H1 (cell line): ENCODE measurements at regions not wholly inside any gene's neighbourhood (a gene's known extent, or its start where the extent isn't known, plus 50 kb on each side); places are given as distances from the start of the nearest gene placed in this dataset.

Experiments
- CTCF ChIA-PET: fragments of 300-600 bp; sonication (Branson Sonifier 250); formaldehyde crosslinking; loops from one replicate; lab custom pipeline; 2021; ENCODE audit not compliant: partially characterized antibody; lab: Charles Lee
- POLR2A ChIA-PET: fragments of 300-600 bp; sonication (Branson Sonifier 250); formaldehyde crosslinking; loops from one replicate; lab custom pipeline; 2021; ENCODE audit warnings: inconsistent platforms; ENCODE audit not compliant: partially characterized antibody; lab: Charles Lee
- DNase-seq, 2 experiments: peaks; one replicate each; pipeline versions ENCODE4 v3.0.0 to v3.0.0-alpha.2; 2010 to 2022; ENCODE audit warnings: low spot score in 2 of 2, low read depth in 1 of 2, mixed read lengths in 1 of 2
- FAIRE-seq: peaks from 2 replicates; lab custom pipeline; 2011; peaks lifted over from hg19 to GRCh38; lab: Jason Lieb, UNC
- H2AFZ ChIP-seq: 2 replicates; pipeline ENCODE4 v1.8.1; 2012; ENCODE audit warnings: low read length, inconsistent platforms
- H2AK5ac ChIP-seq: 2 replicates; pipeline ENCODE4 v1.6.1; 2013; ENCODE audit warnings: low read depth, low read length
- H2BK120ac ChIP-seq: replicated peaks from 2 replicates; pipeline ENCODE3; 2013; ENCODE audit warnings: low read depth, low read length, inconsistent platforms
- H2BK12ac ChIP-seq: 2 replicates; pipeline ENCODE4 v1.6.1; 2013; ENCODE audit warnings: low read depth, low read length
- H2BK15ac ChIP-seq: 2 replicates; pipeline ENCODE4 v1.6.1; 2013; ENCODE audit warnings: low read length
- H2BK20ac ChIP-seq: 2 replicates; pipeline ENCODE4 v1.6.1; 2013; ENCODE audit warnings: low read length
- H2BK5ac ChIP-seq: 2 replicates; pipeline ENCODE4 v1.6.1; 2013; ENCODE audit warnings: low read depth, low read length
- H3K14ac ChIP-seq: 2 replicates; pipeline ENCODE4 v1.6.1; 2013; ENCODE audit warnings: inconsistent platforms; ENCODE audit not compliant: insufficient read length
- H3K18ac ChIP-seq: 2 replicates; pipeline ENCODE4 v1.6.1; 2013; ENCODE audit warnings: low read length; ENCODE audit errors: extremely low read depth
- H3K23ac ChIP-seq: 2 replicates; pipeline ENCODE4 v1.6.1; 2013; ENCODE audit warnings: inconsistent platforms; ENCODE audit not compliant: insufficient read length
- H3K23me2 ChIP-seq: 2 replicates; pipeline ENCODE4 v1.6.1; 2013; ENCODE audit warnings: low read depth, low read length
- H3K27ac ChIP-seq: 2 replicates; pipeline ENCODE4 v1.6.1; 2011; ENCODE audit warnings: low read depth, low read length, inconsistent platforms
- H3K27me3 ChIP-seq, 4 experiments: replicated peaks in 1 of 4; 1 replicate in 1 of 4; 2 replicates in 3 of 4; pipeline versions ENCODE4 v1.6.1 to v1.8.1; 2011 to 2013; ENCODE audit warnings: low read length in 3 of 4, mild to moderate bottlenecking in 3 of 4, inconsistent platforms in 2 of 4, mixed read lengths in 2 of 4, moderate library complexity in 1 of 4; ENCODE audit not compliant: control insufficient read depth in 3 of 4, insufficient read depth in 3 of 4; ENCODE audit errors: extremely low read depth in 1 of 4
- H3K36me3 ChIP-seq, 4 experiments: 2 replicates each; pipeline versions ENCODE4 v1.6.1 to v1.8.1; 2011 to 2013; ENCODE audit warnings: mild to moderate bottlenecking in 4 of 4, low read length in 3 of 4, moderate library complexity in 2 of 4, control low read depth in 1 of 4, inconsistent platforms in 1 of 4; ENCODE audit not compliant: insufficient read depth in 4 of 4, control insufficient read depth in 2 of 4
- H3K4ac ChIP-seq: replicated peaks from 2 replicates; pipeline ENCODE3; 2013; ENCODE audit warnings: low read length, low read depth, mixed read lengths, inconsistent platforms; ENCODE audit not compliant: insufficient read length
- H3K4me1 ChIP-seq, 4 experiments: replicated peaks in 1 of 4; 1 replicate in 1 of 4; 2 replicates in 3 of 4; pipeline versions ENCODE4 v1.6.1 to v1.8.1; 2011 to 2013; ENCODE audit warnings: low read length in 3 of 4, inconsistent platforms in 2 of 4, mixed read lengths in 1 of 4; ENCODE audit not compliant: insufficient read depth in 4 of 4, control insufficient read depth in 3 of 4
- H3K4me2 ChIP-seq, 2 experiments: 2 replicates each; pipeline versions ENCODE4 v1.6.1 to v1.8.1; 2011 to 2013; ENCODE audit warnings: low read depth in 2 of 2, low read length in 2 of 2, control low read depth in 1 of 2, inconsistent platforms in 1 of 2, mild to moderate bottlenecking in 1 of 2; ENCODE audit not compliant: insufficient read depth in 1 of 2
- H3K4me3 ChIP-seq, 4 experiments: fragments of 200-600, 300-600 bp in 1 of 4; sonication (generic), shearing (Covaris generic), sonication (Bioruptor Twin) in 1 of 4; 2 replicates each; pipeline versions ENCODE4 v1.5.1 to v1.8.1; 2011 to 2016; ENCODE audit warnings: low read length in 4 of 4, low read depth in 3 of 4, control low read depth in 2 of 4, inconsistent platforms in 2 of 4, mild to moderate bottlenecking in 2 of 4, mixed read lengths in 1 of 4, moderate library complexity in 1 of 4; ENCODE audit not compliant: insufficient read depth in 2 of 4; ENCODE audit errors: extremely low read depth in 1 of 4
- H3K56ac ChIP-seq: replicated peaks from 2 replicates; pipeline ENCODE3; 2013; ENCODE audit warnings: low read depth, mild to moderate bottlenecking, mixed read lengths, low read length, inconsistent platforms; ENCODE audit not compliant: insufficient read length
- H3K79me1 ChIP-seq: 2 replicates; pipeline ENCODE4 v1.6.1; 2013; ENCODE audit warnings: low read depth, low read length, control low read depth
- H3K79me2 ChIP-seq, 2 experiments: 2 replicates each; pipeline versions ENCODE4 v1.6.1 to v1.8.1; 2012 to 2013; ENCODE audit warnings: low read length in 2 of 2, mild to moderate bottlenecking in 2 of 2, inconsistent platforms in 1 of 2; ENCODE audit not compliant: insufficient read depth in 2 of 2, control insufficient read depth in 1 of 2
- H3K9ac ChIP-seq, 4 experiments: replicated peaks in 1 of 4; 1 replicate in 1 of 4; 2 replicates in 3 of 4; pipeline versions ENCODE4 v1.6.1 to v1.8.1; 2011 to 2013; ENCODE audit warnings: low read depth in 3 of 4, low read length in 3 of 4, control low read depth in 2 of 4, mild to moderate bottlenecking in 2 of 4, moderate library complexity in 2 of 4, inconsistent platforms in 1 of 4; ENCODE audit errors: extremely low read depth in 1 of 4
- H3K9me3 ChIP-seq, 2 experiments: 2 replicates each; pipeline versions ENCODE4 v1.6.1 to v1.8.1; 2012 to 2013; ENCODE audit warnings: mild to moderate bottlenecking in 2 of 2, moderate library complexity in 2 of 2, control low read depth in 1 of 2, inconsistent platforms in 1 of 2, low read depth in 1 of 2, low read length in 1 of 2, mixed read lengths in 1 of 2; ENCODE audit not compliant: insufficient read depth in 2 of 2
- H4K20me1 ChIP-seq, 2 experiments: replicated peaks in 1 of 2; 2 replicates each; pipeline versions ENCODE3 to v1.8.1; 2011 to 2013; ENCODE audit warnings: inconsistent platforms in 2 of 2, low read length in 2 of 2, mild to moderate bottlenecking in 1 of 2; ENCODE audit not compliant: insufficient read depth in 2 of 2, control insufficient read depth in 1 of 2
- H4K5ac ChIP-seq: 2 replicates; pipeline ENCODE4 v1.6.1; 2013; ENCODE audit warnings: low read length, low read depth, mixed read lengths, inconsistent platforms; ENCODE audit not compliant: insufficient read length
- H4K8ac ChIP-seq: 2 replicates; pipeline ENCODE4 v1.8.0; 2013; ENCODE audit warnings: mild to moderate bottlenecking, moderate library complexity, low read length, inconsistent platforms; ENCODE audit not compliant: insufficient read depth; ENCODE audit errors: extremely low read depth
- H4K91ac ChIP-seq: replicated peaks from 2 replicates; pipeline ENCODE3; 2013; ENCODE audit warnings: low read length, mixed read lengths, inconsistent platforms; ENCODE audit not compliant: insufficient read length
- CEBPB ChIP-seq: IDR thresholded peaks from 2 replicates; pipeline ENCODE4 v1.6.1; 2012; ENCODE audit warnings: low read depth, low read length
- EGR1 ChIP-seq: IDR thresholded peaks from 2 replicates; pipeline ENCODE4 v1.6.1; 2011; ENCODE audit warnings: low read depth, low read length, borderline replicate concordance
- GABPA ChIP-seq: IDR thresholded peaks from 2 replicates; pipeline ENCODE4 v1.6.1; 2011; ENCODE audit warnings: mild to moderate bottlenecking, low read length, moderate library complexity, borderline replicate concordance; ENCODE audit not compliant: insufficient read depth
- HDAC6 ChIP-seq: IDR thresholded peaks from one replicate; pipeline ENCODE4 v1.7.1; 2012; ENCODE audit warnings: low read depth, mild to moderate bottlenecking, inconsistent platforms, low read length, moderate library complexity
- KDM1A ChIP-seq: fragments of 200-600, 300-600 bp; sonication (generic); IDR thresholded peaks from 2 replicates; pipeline ENCODE4 v1.7.1; 2016; ENCODE audit warnings: mild to moderate bottlenecking, low read length, borderline replicate concordance
- PHF8 ChIP-seq: fragments of 200-600 bp; sonication (generic); conservative IDR thresholded peaks from 2 replicates; pipeline ENCODE4 v1.7.1; 2012; ENCODE audit warnings: low read depth, mild to moderate bottlenecking, inconsistent platforms, low read length, moderate library complexity
- POLR2A ChIP-seq, 2 experiments: IDR thresholded peaks; 1 replicate in 1 of 2; 2 replicates in 1 of 2; pipeline ENCODE4 v1.6.1; 2011; ENCODE audit warnings: low read depth in 2 of 2, low read length in 2 of 2, mild to moderate bottlenecking in 2 of 2; ENCODE audit errors: control extremely low read depth in 1 of 2
- RBBP5 ChIP-seq: IDR thresholded peaks from 2 replicates; pipeline ENCODE4 v1.7.1; 2012; ENCODE audit warnings: low read depth, mild to moderate bottlenecking, inconsistent platforms, low read length, moderate library complexity, borderline replicate concordance
- RNF2 ChIP-seq: fragments of 200-900, 300-1000 bp; sonication (generic); IDR thresholded peaks from 2 replicates; pipeline ENCODE4 v1.7.1; 2016; ENCODE audit warnings: borderline replicate concordance, low read depth, mild to moderate bottlenecking, antibody characterized with exemption, low read length; ENCODE audit not compliant: poor library complexity, severe bottlenecking; ENCODE audit errors: missing control alignments
- SAP30 ChIP-seq: fragments of 300-600 bp; sonication (generic); IDR thresholded peaks from 2 replicates; pipeline ENCODE4 v1.7.1; 2012; ENCODE audit warnings: low read length, moderate library complexity, mild to moderate bottlenecking, inconsistent platforms; ENCODE audit not compliant: insufficient read depth, insufficient replicate concordance
- SIX5 ChIP-seq: IDR thresholded peaks from 2 replicates; pipeline ENCODE4 v1.6.1; 2011; ENCODE audit warnings: mild to moderate bottlenecking, low read depth, low read length
- SRF ChIP-seq: IDR thresholded peaks from 2 replicates; pipeline ENCODE4 v1.6.1; 2011; ENCODE audit warnings: mild to moderate bottlenecking, low read depth, low read length, moderate library complexity
- USF2 ChIP-seq: IDR thresholded peaks from 2 replicates; pipeline ENCODE4 v1.6.1; 2011; ENCODE audit warnings: low read length, improper control_type of control experiment

DNA sequence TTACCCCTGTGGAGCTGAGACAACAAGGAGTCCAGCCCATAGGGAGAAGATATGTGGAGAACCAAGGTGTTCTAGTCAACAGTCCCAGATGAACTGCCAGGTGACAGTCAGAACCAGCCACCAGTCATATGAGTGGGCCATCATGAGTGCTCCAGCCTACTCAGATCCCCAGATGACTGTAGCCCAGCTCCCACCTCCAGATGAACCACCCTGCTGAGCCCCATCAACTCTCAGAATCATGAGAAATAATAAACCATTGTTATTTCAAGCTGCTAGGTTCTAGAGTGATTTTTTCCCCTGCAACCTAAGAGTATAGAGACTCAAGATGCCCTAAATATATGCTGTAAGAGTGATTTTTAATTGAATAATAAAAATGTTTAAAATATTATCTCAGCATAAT, 444.2 kb downstream of the GPATCH2 start:
- no peak overlapping the region for H2BK20ac ChIP-seq
- no peaks in the 10 kb centered on the region for H3K79me1 ChIP-seq
- no peaks in the 10 kb centered on the region for H3K27me3 ChIP-seq
- H4K5ac ChIP-seq: no peak overlapping the region
- no peak overlapping the region for H3K14ac ChIP-seq
- no peak overlapping the region for H4K91ac ChIP-seq
- no peak overlapping the region for H2BK15ac ChIP-seq
- no peaks in the 10 kb centered on the region for H4K20me1 ChIP-seq
- no peak overlapping the region for H3K4me3 ChIP-seq
- H3K36me3 ChIP-seq: no peaks in the 10 kb centered on the region
- H2AK5ac ChIP-seq: no peak overlapping the region
- TF ChIP-seq HDAC6 (no peak), RBBP5 (no peak), SIX5 (no peak), USF2 (no peak), EGR1 (no peak), POLR2A (IDR thresholded peaks at IDR 0.05; ENCODE audit: control extremely low read depth in 1 of 2, low read depth in 2 of 2, low read length in 2 of 2) (no peak), SAP30 (no peak), RNF2 (no peak), PHF8 (no peak), KDM1A (no peak), CEBPB (no peak), SRF (no peak), GABPA (no peak)
- ChIA-PET POLR2A (no interaction called here), CTCF (no interaction called here)
- DNase-seq (no peak), FAIRE-seq (no peak)
- no peak overlapping the region for H2BK5ac ChIP-seq
- H3K9me3 ChIP-seq: peaks cover 3% of the 10 kb centered on the region in 2 experiments; a peak in 3 of 4 replicates
- H3K79me2 ChIP-seq: no peaks in the 10 kb centered on the region
- H3K4me1 ChIP-seq: no peaks in the 10 kb centered on the region
- H3K9ac ChIP-seq: no peak overlapping the region
- H3K56ac ChIP-seq: no peak overlapping the region
- H3K4ac ChIP-seq: no peak overlapping the region
- H3K23me2 ChIP-seq: no peaks in the 10 kb centered on the region
- no peak overlapping the region for H2AFZ ChIP-seq
- no peak overlapping the region for H3K23ac ChIP-seq
- no peak overlapping the region for H2BK120ac ChIP-seq
- no peak overlapping the region for H3K4me2 ChIP-seq
- H2BK12ac ChIP-seq: no peak overlapping the region
- no peak overlapping the region for H4K8ac ChIP-seq
- no peak overlapping the region for H3K18ac ChIP-seq
- H3K27ac ChIP-seq: no peak overlapping the region
